IPS DF 6.9 (cell line): ENCODE measurements at regions not wholly inside any gene's neighbourhood (a gene's known extent, or its start where the extent isn't known, plus 50 kb on each side); places are given as distances from the start of the nearest gene placed in this dataset.

Experiments
- DNase-seq: peaks from one replicate; pipeline ENCODE4 v3.0.0-alpha.2; 2013; ENCODE audit warnings: low read depth, low spot score
- H3K27ac ChIP-seq: one replicate; pipeline ENCODE4 v1.5.1; 2013; ENCODE audit warnings: low read length, control low read depth
- H3K27me3 ChIP-seq: 2 replicates; pipeline ENCODE4 v1.6.1; 2013; ENCODE audit warnings: mild to moderate bottlenecking, low read length; ENCODE audit not compliant: control insufficient read depth, insufficient read depth
- H3K36me3 ChIP-seq: 2 replicates; pipeline ENCODE4 v1.6.1; 2013; ENCODE audit warnings: low read length; ENCODE audit not compliant: control insufficient read depth, insufficient read depth
- H3K4me1 ChIP-seq: 2 replicates; pipeline ENCODE4 v1.6.1; 2013; ENCODE audit warnings: low read length; ENCODE audit not compliant: control insufficient read depth, insufficient read depth
- H3K4me3 ChIP-seq: 2 replicates; pipeline ENCODE4 v1.5.1; 2013; ENCODE audit warnings: mild to moderate bottlenecking, low read length
- H3K9me3 ChIP-seq: 2 replicates; pipeline ENCODE4 v1.6.1; 2013; ENCODE audit warnings: low read length, inconsistent platforms; ENCODE audit not compliant: control insufficient read depth, insufficient read depth
- WGBS: extraction: QIAGEN DNeasy Blood & Tissue Kit; methylation state at CpG from one replicate; pipeline ENCODE4 v1.1.7; 2013; ENCODE audit warnings: mixed read lengths, missing lambda C conversion rate; ENCODE audit not compliant: insufficient read length, insufficient coverage; 5-methylcytosine and 5-hydroxymethylcytosine counted together

DNA sequence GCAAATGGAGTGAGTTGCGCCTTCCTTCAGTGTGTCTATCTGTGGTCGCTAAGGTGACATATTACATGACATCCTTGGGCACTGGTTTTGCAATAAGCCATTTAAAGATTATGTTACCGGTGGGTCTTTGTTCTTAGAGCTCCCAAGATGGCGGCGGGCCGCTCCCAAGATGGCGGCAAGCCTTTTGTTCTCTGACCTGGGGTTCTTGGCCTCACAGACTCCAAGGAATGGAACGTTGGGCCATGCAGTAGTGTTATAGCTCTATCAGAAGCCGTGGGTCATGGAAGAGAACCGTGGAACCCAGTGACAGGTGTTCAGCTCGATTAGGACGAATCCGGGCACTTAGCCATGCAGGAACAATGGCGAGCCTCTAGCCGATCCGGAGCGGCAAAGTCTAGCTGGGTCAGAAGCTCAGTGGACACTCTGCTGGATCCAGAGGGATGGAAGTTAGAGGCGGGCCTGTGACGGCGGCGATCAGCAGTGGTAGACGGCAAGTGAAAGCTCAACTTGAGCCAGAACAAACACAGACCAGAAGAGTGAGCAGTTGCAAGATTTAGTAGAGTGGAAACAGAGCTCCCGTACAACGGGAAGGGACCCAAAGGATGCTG lies 188.6 kb downstream of the TEX29 start:
- WGBS = no CpG with 5 or more reads among the region's 24 CpGs
- no peak overlapping the region for H3K4me3 ChIP-seq
- H3K27me3 ChIP-seq = no peaks in the 10 kb centered on the region
- H3K36me3 ChIP-seq = no peaks in the 10 kb centered on the region
- H3K9me3 ChIP-seq = no peaks in the 10 kb centered on the region
- no peaks in the 10 kb centered on the region; the same call in 1 of the 2 replicates for H3K4me1 ChIP-seq
- no peak for DNase-seq
- no peak overlapping the region for H3K27ac ChIP-seq

DNA sequence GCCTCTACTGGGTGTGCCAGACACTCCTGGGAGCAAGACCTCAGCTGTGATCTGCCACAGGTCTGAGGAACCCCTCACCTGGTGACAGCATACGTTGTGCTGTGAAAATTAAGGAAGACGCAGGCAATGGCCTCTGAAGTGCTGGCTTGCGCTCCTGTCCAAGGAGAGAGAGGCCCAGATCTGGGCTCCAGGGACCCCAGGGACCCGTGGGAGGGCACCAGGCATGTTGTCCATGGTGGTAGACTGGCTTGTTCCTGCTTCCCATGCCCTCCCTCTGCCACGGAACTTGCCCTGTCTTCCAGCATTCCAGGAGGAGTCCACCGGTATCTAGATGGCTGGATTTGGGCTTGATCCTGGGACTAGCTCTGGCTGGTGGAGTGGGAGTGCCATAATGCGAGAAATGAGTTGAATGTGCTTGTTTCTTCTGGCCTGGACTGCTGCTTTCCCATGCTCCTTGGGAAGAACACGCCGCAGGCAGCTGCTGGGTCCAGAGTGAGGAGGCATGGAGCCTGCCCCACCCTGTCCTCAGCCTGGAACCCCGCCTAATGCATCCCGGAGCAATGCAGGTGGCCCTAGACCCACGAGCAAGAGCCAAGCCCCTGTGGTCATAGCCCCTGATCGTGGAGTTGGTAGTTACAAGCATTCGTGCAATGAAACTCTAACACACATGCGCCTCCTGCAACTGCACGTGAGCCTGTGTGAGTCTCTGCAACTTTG lies 190.2 kb downstream of the TEX29 start:
- H3K9me3 ChIP-seq = no peaks in the 10 kb centered on the region
- no peak for DNase-seq
- no peaks in the 10 kb centered on the region for H3K27me3 ChIP-seq

GRCh38 chr13:111511219-111511732 lies 190.8 kb downstream of the TEX29 start:
- DNase-seq = no peak
- H3K4me3 ChIP-seq = no peak overlapping the region
- no CpG with 5 or more reads among the region's 3 CpGs for WGBS
- no peak overlapping the region for H3K27ac ChIP-seq
- H3K9me3 ChIP-seq = no peaks in the 10 kb centered on the region
- no peaks in the 10 kb centered on the region for H3K36me3 ChIP-seq
- no peaks in the 10 kb centered on the region for H3K4me1 ChIP-seq
- no peaks in the 10 kb centered on the region for H3K27me3 ChIP-seq

More for the DNA sequence above, 190.2 kb downstream of the TEX29 start:
- Histone ChIP-seq H3K4me1 (no peaks in the 10 kb centered on the region; the same call in 1 of the 2 replicates), H3K36me3 (no peaks in the 10 kb centered on the region), H3K4me3 (no peak overlapping the region), H3K27ac (no peak overlapping the region)
- WGBS = no CpG with 5 or more reads among the region's 16 CpGs

GRCh38 chr13:111511805-111512504 lies 191.5 kb downstream of the TEX29 start:
- no peak overlapping the region for H3K4me3 ChIP-seq
- no peaks in the 10 kb centered on the region for H3K27me3 ChIP-seq
- H3K27ac ChIP-seq = no peak overlapping the region
- no peaks in the 10 kb centered on the region for H3K36me3 ChIP-seq
- WGBS = no CpG with 5 or more reads among the region's 29 CpGs
- H3K4me1 ChIP-seq = no peaks in the 10 kb centered on the region
- no peak for DNase-seq
- H3K9me3 ChIP-seq = no peaks in the 10 kb centered on the region

GRCh38 chr13:111512707-111513106 lies 192.3 kb downstream of the TEX29 start:
- H3K4me3 ChIP-seq = no peak overlapping the region
- H3K27me3 ChIP-seq = no peaks in the 10 kb centered on the region

GRCh38 chr13:111513766-111514609 lies 193.5 kb downstream of the TEX29 start:
- Histone ChIP-seq H3K27ac (no peak overlapping the region), H3K9me3 (no peaks in the 10 kb centered on the region), H3K4me3 (no peak overlapping the region), H3K4me1 (no peaks in the 10 kb centered on the region), H3K27me3 (no peaks in the 10 kb centered on the region), H3K36me3 (no peaks in the 10 kb centered on the region)
- no peak for DNase-seq
- WGBS = no CpG with 5 or more reads among the region's 31 CpGs

More at GRCh38 chr13:111512707-111513106, 192.3 kb downstream of the TEX29 start:
- Histone ChIP-seq H3K36me3 (no peaks in the 10 kb centered on the region), H3K4me1 (no peaks in the 10 kb centered on the region), H3K9me3 (no peaks in the 10 kb centered on the region), H3K27ac (no peak overlapping the region)
- no CpG with 5 or more reads among the region's 13 CpGs for WGBS
- DNase-seq = no peak

- H3K9me3 ChIP-seq = no peaks in the 10 kb centered on the region
- no peaks in the 10 kb centered on the region for H3K4me1 ChIP-seq
- no peaks in the 10 kb centered on the region for H3K27me3 ChIP-seq
- H3K36me3 ChIP-seq = no peaks in the 10 kb centered on the region
- no peak overlapping the region for H3K4me3 ChIP-seq
- no CpG with 5 or more reads among the region's 24 CpGs for WGBS
- no peak for DNase-seq
- no peak overlapping the region for H3K27ac ChIP-seq
Measured at GRCh38 chr13:111514610-111515306, 194.3 kb downstream of the TEX29 start.

DNA sequence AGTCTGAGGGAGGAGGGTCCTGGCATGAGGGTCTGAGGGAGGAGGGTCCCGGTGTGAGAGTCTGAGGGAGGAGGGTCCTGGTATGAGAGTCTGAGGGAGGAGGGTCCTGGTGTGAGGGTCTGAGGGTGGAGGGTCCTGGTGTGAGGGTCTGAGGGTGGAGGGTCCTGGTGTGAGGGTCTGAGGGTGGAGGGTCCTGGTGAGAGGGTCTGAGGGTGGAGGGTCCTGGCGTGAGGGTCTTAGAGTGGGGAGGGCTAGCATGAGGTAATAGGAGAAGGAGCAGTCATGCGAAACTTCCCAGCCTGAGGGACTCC lies 194.8 kb downstream of the TEX29 start:
- H3K27ac ChIP-seq = no peak overlapping the region
- H3K4me1 ChIP-seq = no peaks in the 10 kb centered on the region
- H3K9me3 ChIP-seq = no peaks in the 10 kb centered on the region
- DNase-seq = no peak
- H3K27me3 ChIP-seq = no peaks in the 10 kb centered on the region
- no peaks in the 10 kb centered on the region for H3K36me3 ChIP-seq
- no CpG with 5 or more reads among the region's 3 CpGs for WGBS
- H3K4me3 ChIP-seq = no peak overlapping the region

DNA sequence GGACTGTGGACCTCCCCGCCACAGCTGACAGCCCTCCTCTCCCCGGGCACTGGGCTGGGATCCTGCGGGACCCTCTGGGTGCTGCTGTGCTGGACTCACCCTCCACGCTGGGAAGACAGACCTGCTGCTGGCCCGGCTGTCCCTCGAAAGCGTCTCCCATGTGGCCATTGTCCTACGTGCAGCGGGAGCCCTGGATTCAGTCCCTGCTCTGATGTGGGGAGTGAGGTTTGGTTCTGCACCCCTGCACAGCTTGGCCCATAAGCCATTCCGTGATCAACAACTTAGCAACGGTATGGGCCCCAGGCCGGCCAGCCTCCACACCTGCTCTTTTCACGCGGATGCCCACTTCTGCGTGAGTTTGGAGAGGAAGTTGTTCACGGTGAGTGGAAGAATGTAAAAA lies 195.2 kb downstream of the TEX29 start:
- no peaks in the 10 kb centered on the region for H3K4me1 ChIP-seq
- no peak overlapping the region for H3K27ac ChIP-seq
- DNase-seq = no peak
- H3K36me3 ChIP-seq = no peaks in the 10 kb centered on the region
- H3K4me3 ChIP-seq = no peak overlapping the region
- no peaks in the 10 kb centered on the region for H3K27me3 ChIP-seq
- H3K9me3 ChIP-seq = no peaks in the 10 kb centered on the region
- no CpG with 5 or more reads among the region's 16 CpGs for WGBS
